ENCODE measurements at regions not wholly inside any gene's neighbourhood (a gene's known extent, or its start where the extent isn't known, plus 50 kb on each side); places are given as distances from the start of the nearest gene placed in this dataset.

DNA sequence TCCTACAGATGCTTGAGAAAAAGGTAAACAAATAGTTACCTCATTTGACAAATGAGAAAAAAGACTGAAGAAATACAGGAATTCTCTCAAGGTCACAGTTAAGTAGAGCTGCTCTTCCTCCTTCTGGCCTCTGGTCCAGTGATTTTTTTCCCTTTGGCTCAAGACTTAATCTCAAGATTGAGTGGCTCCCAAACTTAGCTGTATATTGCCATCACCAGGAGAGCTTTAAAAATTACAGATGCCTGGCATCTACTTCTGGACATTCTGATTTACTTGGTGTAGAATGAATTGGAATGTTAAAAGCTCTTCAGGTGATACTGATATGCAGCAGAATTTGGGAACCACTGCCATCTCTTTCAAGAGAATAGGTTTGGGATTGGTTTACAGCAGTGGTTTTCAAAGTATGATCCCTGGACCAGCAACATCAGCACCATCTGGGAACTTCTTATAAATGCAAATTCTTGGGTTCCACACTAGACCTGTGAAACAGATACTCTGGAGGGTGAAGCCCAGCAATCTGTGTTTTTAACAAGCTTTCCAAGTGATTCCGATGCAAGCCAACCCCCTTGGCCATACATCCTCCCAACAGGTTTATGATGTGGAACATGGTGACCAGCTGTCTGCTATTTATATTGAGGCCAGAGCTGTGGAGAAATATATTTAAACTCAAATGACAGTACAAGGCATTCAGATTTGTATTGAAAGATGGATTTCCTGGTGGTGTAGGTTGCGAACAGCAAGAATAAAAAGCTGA is 333.0 kb upstream of the RARB start:
- Histone ChIP-seq H3K36me3 (ENCODE audit: insufficient read depth, low read length) (no peaks in the 10 kb centered on the region), H3K4me3 (ENCODE audit: low read length) (no peak overlapping the region), H3K27me3 (ENCODE audit: control insufficient read depth, insufficient read depth, low read length) (no peaks in the 10 kb centered on the region), H3K9me3 (replicated peaks; ENCODE audit: low read length) (no peaks in the 10 kb centered on the region), H3K9ac (ENCODE audit: low read depth, low read length) (no peak overlapping the region), H3K4me1 (ENCODE audit: control insufficient read depth, insufficient read depth, low read length) (no peaks in the 10 kb centered on the region), H3K4me2 (ENCODE audit: low read length) (no peak overlapping the region)

- Histone ChIP-seq H3K9ac (ENCODE audit: low read depth, low read length) (no peak overlapping the region), H3K4me1 (ENCODE audit: control insufficient read depth, insufficient read depth, low read length) (no peaks in the 10 kb centered on the region), H3K4me2 (ENCODE audit: low read length) (no peak overlapping the region), H3K9me3 (replicated peaks; ENCODE audit: low read length) (no peaks in the 10 kb centered on the region), H3K27me3 (ENCODE audit: control insufficient read depth, insufficient read depth, low read length) (no peaks in the 10 kb centered on the region), H3K4me3 (ENCODE audit: low read length) (no peak overlapping the region), H3K36me3 (ENCODE audit: insufficient read depth, low read length) (no peaks in the 10 kb centered on the region)
Observed at GRCh38 chr3:25096536-25096935, 331.5 kb upstream of the RARB start.

DNA sequence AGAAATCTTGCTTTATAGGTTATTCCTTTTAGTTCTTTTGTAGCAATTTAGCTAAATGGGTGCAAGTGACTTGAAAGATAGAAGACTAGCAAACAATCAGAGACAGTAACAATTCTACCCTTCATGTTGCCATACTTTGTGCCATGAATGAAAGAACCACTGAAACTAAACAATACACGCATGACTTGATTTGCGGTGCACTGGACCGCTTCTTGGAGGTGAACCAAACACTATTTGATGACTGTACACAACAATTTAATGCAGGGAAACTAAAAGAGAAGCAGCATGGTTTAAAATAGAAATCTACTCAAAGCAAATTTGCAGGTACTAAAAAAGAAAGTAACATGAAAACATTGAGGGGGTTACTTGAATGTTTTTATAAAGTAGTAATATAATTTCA is 331.0 kb upstream of the RARB start:
- Histone ChIP-seq H3K4me1 (ENCODE audit: control insufficient read depth, insufficient read depth, low read length) (no peaks in the 10 kb centered on the region), H3K36me3 (ENCODE audit: insufficient read depth, low read length) (no peaks in the 10 kb centered on the region), H3K27me3 (ENCODE audit: control insufficient read depth, insufficient read depth, low read length) (no peaks in the 10 kb centered on the region), H3K9me3 (replicated peaks; ENCODE audit: low read length) (no peaks in the 10 kb centered on the region), H3K9ac (ENCODE audit: low read depth, low read length) (no peak overlapping the region), H3K4me3 (ENCODE audit: low read length) (no peak overlapping the region), H3K4me2 (ENCODE audit: low read length) (no peak overlapping the region)

DNA sequence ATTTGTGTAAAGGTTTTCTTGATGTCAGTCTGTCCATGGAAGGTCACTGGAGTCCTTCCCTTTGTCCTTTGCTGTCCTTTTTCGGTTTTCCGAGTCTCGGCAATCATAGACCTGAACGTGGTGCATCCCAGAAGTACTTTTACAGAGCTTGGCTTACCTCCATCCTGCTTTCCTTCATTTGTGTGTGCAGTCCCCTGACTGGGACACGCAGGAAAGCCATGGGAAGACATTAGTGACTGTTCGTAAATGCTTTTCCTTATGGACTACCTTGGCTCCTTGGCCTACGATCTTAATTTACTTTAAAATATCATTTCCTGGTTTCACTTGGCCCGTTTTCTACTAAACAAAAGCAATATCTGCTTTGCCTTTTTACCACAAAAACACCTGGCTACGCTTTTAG is 328.4 kb upstream of the RARB start:
- Histone ChIP-seq H3K4me3 (ENCODE audit: low read length) (no peak overlapping the region), H3K36me3 (ENCODE audit: insufficient read depth, low read length) (no peaks in the 10 kb centered on the region)

DNA sequence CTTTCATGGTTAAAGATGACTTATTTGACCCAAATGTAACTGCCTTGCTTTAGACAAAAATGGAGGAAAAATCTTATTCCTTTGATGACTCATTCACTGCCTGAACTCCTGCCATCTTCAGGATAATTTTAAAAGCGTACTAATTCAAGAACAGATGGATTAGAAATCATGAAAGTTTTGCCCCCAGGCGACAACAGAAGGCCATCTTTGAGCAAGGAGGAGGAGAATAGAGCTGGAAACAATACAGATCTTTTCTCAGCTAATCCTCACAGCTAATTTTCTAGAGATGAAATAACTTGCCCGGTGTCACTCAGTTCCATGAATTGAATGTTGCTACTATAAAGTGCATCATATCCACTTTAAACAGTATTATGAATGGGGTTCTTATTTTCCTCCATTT is 324.7 kb upstream of the RARB start:
- Histone ChIP-seq H3K36me3 (ENCODE audit: insufficient read depth, low read length) (no peaks in the 10 kb centered on the region), H3K4me1 (ENCODE audit: control insufficient read depth, insufficient read depth, low read length) (no peaks in the 10 kb centered on the region), H3K9ac (ENCODE audit: low read depth, low read length) (no peak overlapping the region), H3K9me3 (replicated peaks; ENCODE audit: low read length) (no peaks in the 10 kb centered on the region), H3K4me3 (ENCODE audit: low read length) (no peak overlapping the region), H3K4me2 (ENCODE audit: low read length) (no peak overlapping the region), H3K27me3 (ENCODE audit: control insufficient read depth, insufficient read depth, low read length) (no peaks in the 10 kb centered on the region)

More for the DNA sequence above, 328.4 kb upstream of the RARB start:
- Histone ChIP-seq H3K4me2 (ENCODE audit: low read length) (no peak overlapping the region), H3K4me1 (ENCODE audit: control insufficient read depth, insufficient read depth, low read length) (no peaks in the 10 kb centered on the region), H3K27me3 (ENCODE audit: control insufficient read depth, insufficient read depth, low read length) (no peaks in the 10 kb centered on the region), H3K9ac (ENCODE audit: low read depth, low read length) (no peak overlapping the region), H3K9me3 (replicated peaks; ENCODE audit: low read length) (no peaks in the 10 kb centered on the region)

DNA sequence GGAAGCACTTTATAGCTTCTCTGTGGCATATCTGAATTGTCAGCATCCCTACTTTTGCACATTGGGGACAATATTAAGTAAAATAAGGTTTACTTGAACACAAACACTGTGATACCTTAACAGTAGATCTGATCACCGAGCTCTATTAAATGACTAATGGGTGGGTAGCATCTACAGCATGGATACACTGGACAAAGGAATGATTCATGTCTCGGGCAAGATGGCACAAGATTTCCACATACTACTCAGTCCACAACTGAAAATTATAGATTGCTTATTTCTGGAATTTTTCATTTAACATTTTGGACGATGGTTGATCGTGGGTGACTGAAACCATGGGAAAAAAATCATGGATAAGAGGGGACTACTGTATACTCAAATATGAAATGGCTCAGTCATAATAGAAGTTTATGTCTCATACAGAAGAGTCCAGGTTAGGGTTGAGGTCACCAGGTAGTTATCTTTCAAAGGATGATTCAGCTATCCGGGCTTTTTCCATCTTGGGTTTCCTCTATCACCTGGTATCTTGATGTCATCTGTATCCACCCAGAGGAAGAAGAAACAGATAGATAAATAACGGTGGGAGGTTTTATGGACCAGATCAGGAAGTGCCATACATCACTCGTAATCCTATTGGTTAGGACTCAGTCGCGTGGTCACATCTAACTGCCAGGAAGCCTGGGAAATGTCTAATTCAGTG is 320.0 kb upstream of the RARB start:
- Histone ChIP-seq H3K9me3 (replicated peaks; ENCODE audit: low read length) (no peaks in the 10 kb centered on the region), H3K27me3 (ENCODE audit: control insufficient read depth, insufficient read depth, low read length) (no peaks in the 10 kb centered on the region), H3K4me1 (ENCODE audit: control insufficient read depth, insufficient read depth, low read length) (no peaks in the 10 kb centered on the region), H3K36me3 (ENCODE audit: insufficient read depth, low read length) (no peaks in the 10 kb centered on the region), H3K9ac (ENCODE audit: low read depth, low read length) (no peak overlapping the region), H3K4me2 (ENCODE audit: low read length) (no peak overlapping the region), H3K4me3 (ENCODE audit: low read length) (no peak overlapping the region)

DNA sequence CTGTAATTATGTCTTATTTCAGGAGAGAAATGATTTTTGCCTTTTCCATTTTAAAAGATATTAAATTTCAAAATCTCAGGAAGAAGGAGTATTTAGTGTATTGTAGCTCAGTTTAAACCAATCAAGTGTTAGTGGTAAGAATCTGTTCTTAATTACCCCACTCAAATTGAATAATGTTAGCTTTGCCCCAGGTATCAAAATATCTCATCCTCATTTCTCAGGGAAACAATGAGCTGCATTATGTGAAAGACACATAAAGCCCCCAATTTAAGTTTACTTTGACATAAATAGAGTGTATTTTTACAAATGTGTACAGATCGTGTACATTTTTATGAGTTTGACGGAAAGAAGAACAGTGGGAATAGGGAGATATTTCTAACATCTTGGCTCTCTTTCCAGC is 317.4 kb upstream of the RARB start:
- Histone ChIP-seq H3K4me1 (ENCODE audit: control insufficient read depth, insufficient read depth, low read length) (no peaks in the 10 kb centered on the region), H3K4me3 (ENCODE audit: low read length) (no peak overlapping the region), H3K9ac (ENCODE audit: low read depth, low read length) (no peak overlapping the region), H3K9me3 (replicated peaks; ENCODE audit: low read length) (no peaks in the 10 kb centered on the region), H3K4me2 (ENCODE audit: low read length) (no peak overlapping the region), H3K36me3 (ENCODE audit: insufficient read depth, low read length) (no peaks in the 10 kb centered on the region), H3K27me3 (ENCODE audit: control insufficient read depth, insufficient read depth, low read length) (no peaks in the 10 kb centered on the region)

DNA sequence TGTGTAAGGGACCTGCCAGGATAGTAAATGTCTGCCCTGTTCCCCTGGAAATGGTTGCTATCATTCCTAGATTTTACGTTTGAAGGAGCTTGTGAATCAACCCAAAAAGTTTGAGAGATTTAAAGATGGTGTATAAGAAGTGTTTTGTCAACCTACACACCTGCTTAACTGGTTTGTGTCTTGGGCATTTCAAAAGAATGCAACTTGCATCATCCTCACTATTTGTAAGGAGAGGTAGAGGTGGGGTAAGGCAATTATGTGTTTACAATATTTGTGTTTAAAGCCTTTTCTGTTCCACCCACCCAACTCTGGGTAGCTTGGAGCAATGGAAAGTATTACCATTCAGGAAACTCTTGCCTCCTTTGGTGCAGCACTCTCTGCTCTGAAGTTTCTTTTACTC is 314.2 kb upstream of the RARB start:
- Histone ChIP-seq H3K4me2 (ENCODE audit: low read length) (no peak overlapping the region), H3K27me3 (ENCODE audit: control insufficient read depth, insufficient read depth, low read length) (no peaks in the 10 kb centered on the region), H3K9me3 (replicated peaks; ENCODE audit: low read length) (no peaks in the 10 kb centered on the region), H3K9ac (ENCODE audit: low read depth, low read length) (no peak overlapping the region), H3K4me3 (ENCODE audit: low read length) (no peak overlapping the region), H3K4me1 (ENCODE audit: control insufficient read depth, insufficient read depth, low read length) (no peaks in the 10 kb centered on the region), H3K36me3 (ENCODE audit: insufficient read depth, low read length) (no peaks in the 10 kb centered on the region)

DNA sequence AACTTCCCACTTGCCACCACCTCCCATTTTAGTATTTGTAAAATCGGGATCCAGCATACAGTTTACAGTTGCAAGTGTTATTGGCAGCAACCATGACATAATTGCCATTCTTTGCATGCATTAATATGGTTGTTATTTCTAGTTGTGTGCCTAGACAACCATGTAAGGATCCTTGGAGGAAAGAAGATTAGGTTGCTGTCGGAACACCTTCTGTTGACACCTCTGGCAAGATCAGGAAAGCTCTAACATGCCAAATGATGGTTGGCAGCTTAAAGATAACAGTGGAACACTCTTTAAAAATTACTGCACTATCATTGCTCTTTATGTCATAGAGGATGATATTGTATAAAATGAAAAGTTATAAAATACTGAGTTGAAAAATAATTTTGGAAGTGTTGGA is 313.5 kb upstream of the RARB start:
- Histone ChIP-seq H3K9ac (ENCODE audit: low read depth, low read length) (no peak overlapping the region), H3K4me3 (ENCODE audit: low read length) (no peak overlapping the region)

DNA sequence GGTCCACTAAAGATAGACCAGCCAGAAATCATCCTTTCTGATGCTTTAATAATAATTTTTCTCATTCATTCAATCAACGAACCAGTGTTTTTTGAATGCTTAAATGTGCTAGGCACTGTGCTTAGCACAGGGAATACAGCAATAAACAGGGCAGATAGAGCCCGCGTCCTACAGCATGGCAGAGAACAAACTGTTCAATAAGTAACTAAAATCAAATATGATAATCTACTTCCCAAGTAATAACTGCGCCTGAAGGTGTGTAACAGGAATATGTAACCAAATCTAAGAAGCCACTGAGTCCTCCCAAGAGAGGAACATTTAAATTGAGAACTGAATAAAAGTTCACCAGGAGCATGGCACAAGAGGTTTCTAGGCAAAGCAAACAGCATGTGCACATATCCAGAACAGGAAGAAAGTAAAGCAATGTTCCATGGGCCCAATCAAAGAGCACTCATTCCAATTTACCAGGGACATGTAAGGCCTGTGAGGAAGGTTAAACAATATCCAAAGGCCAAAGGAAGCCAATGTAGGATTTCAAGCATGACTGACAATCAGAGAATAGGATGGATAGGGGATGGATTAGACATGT is 311.0 kb upstream of the RARB start:
- H3K9ac ChIP-seq (ENCODE audit: low read depth, low read length): no peak overlapping the region
- no peaks in the 10 kb centered on the region for H3K4me1 ChIP-seq (ENCODE audit: control insufficient read depth, insufficient read depth, low read length)
- H3K27me3 ChIP-seq (ENCODE audit: control insufficient read depth, insufficient read depth, low read length): no peaks in the 10 kb centered on the region
- no peak overlapping the region for H3K4me3 ChIP-seq (ENCODE audit: low read length)
- no peak overlapping the region for H3K4me2 ChIP-seq (ENCODE audit: low read length)
- no peaks in the 10 kb centered on the region for H3K36me3 ChIP-seq (ENCODE audit: insufficient read depth, low read length)
- no peaks in the 10 kb centered on the region for H3K9me3 ChIP-seq (replicated peaks; ENCODE audit: low read length)

More for the DNA sequence above, 313.5 kb upstream of the RARB start:
- no peaks in the 10 kb centered on the region for H3K4me1 ChIP-seq (ENCODE audit: control insufficient read depth, insufficient read depth, low read length)
- H3K27me3 ChIP-seq (ENCODE audit: control insufficient read depth, insufficient read depth, low read length): no peaks in the 10 kb centered on the region
- H3K9me3 ChIP-seq (replicated peaks; ENCODE audit: low read length): no peaks in the 10 kb centered on the region
- no peak overlapping the region for H3K4me2 ChIP-seq (ENCODE audit: low read length)
- H3K36me3 ChIP-seq (ENCODE audit: insufficient read depth, low read length): no peaks in the 10 kb centered on the region

DNA sequence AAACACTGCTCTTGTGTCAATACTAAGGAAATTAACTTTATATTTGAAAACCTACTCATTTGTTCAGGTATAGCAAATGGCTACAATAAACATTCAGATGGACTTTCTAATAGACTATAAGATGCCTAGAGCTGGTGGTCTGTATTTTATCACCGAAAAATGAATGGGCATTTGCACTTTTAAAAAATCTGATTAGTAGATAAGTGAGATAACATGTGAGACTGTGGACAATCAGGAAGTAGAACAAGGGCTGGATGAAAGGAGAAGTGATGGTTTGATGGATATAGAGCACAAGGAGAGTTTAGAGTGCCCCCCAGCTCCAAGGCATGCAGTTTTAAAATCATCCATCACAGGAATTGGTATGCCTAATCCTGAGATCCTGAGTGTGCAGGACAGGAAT is 308.4 kb upstream of the RARB start:
- Histone ChIP-seq H3K4me1 (ENCODE audit: control insufficient read depth, insufficient read depth, low read length) (no peaks in the 10 kb centered on the region), H3K36me3 (ENCODE audit: insufficient read depth, low read length) (no peaks in the 10 kb centered on the region), H3K4me2 (ENCODE audit: low read length) (no peak overlapping the region), H3K27me3 (ENCODE audit: control insufficient read depth, insufficient read depth, low read length) (no peaks in the 10 kb centered on the region), H3K4me3 (ENCODE audit: low read length) (no peak overlapping the region), H3K9me3 (replicated peaks; ENCODE audit: low read length) (no peaks in the 10 kb centered on the region), H3K9ac (ENCODE audit: low read depth, low read length) (no peak overlapping the region)

DNA sequence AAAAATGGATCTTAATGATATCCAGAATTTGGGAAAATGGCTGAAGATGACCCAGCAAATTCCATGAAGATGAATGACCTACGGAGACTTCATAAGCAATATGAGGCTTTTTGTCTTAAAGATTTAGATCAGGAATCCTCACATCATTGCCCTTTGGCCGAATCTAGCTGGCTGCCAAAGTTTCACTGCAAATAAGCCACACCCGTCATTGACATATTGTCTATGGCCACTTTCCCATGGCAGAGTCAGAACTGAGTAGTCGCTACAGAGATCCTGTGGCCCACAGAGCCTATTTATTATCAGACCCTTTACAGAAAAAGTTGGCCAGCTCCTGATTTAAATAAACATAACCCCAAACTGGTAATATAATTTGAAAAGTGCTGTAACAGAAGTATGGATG is 307.4 kb upstream of the RARB start:
- Histone ChIP-seq H3K4me1 (ENCODE audit: control insufficient read depth, insufficient read depth, low read length) (no peaks in the 10 kb centered on the region), H3K9ac (ENCODE audit: low read depth, low read length) (no peak overlapping the region), H3K9me3 (replicated peaks; ENCODE audit: low read length) (no peaks in the 10 kb centered on the region), H3K36me3 (ENCODE audit: insufficient read depth, low read length) (no peaks in the 10 kb centered on the region), H3K4me3 (ENCODE audit: low read length) (no peak overlapping the region), H3K4me2 (ENCODE audit: low read length) (no peak overlapping the region), H3K27me3 (ENCODE audit: control insufficient read depth, insufficient read depth, low read length) (no peaks in the 10 kb centered on the region)
